ENCODE measurements at regions not wholly inside any gene's neighbourhood (a gene's known extent, or its start where the extent isn't known, plus 50 kb on each side); places are given as distances from the start of the nearest gene placed in this dataset.
A peak's percentile ranks its signal among the peaks of the same experiment; 100 is the strongest.

DNA sequence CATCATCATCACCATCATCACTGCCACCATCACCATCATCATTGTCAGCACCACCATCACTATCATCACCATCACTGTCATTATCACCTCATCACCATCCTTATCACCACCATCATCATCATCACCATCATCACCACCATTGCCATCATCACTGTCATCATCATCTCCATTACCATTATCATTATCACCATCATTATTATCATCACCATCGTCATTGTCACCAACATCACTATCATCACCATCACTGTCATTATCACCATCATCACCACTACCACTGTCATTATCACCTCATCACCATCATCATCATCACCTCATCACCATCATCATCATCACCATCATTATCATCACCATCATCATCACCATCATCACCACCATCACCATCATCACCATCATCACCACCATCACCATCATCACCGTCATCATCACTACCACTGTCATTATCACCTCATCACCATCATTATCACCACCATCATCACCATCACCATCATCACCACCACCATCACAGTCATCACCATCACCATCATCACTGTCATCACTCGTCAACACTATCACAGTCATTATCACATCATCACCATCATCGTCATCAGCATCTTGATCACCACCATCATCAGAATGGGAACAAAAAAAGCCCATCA is 191.1 kb downstream of the TTLL2 start:
- no peak for DNase-seq

DNA sequence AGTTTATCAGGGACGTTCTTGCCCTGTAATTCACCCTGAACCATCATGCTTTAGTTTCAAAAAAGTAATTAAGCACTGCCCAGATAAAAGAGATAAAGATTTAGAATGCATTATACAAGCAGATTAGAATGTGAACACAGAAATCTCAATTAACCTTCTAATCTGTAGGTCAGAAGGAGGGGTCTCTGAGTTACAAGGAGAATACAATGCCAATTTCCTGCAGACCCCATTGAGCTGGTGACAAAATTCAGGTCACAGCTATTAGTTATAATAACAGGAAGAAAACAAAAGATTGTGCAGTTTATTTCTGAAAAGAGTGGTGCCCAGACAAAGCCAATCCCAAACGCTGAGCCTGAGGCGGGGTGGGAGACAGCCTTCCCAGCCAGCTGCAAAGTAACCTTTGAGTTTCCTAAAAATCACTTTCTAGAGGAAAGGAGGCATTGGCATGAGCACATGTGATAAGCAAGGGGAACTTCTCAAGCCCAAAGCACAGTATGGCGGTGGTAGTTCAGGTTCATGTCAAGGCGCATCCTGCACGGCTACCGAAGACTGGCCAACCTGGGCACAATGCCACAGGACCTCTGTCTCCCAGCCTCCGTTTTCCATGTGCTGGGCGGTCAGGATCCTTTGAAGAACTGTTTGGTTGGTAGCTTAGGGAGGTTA is 192.5 kb downstream of the TTLL2 start:
- no peak for DNase-seq

GRCh38 chr6:167523426-167523825 is 198.5 kb downstream of the TTLL2 start:
- DNase-seq: no peak

DNA sequence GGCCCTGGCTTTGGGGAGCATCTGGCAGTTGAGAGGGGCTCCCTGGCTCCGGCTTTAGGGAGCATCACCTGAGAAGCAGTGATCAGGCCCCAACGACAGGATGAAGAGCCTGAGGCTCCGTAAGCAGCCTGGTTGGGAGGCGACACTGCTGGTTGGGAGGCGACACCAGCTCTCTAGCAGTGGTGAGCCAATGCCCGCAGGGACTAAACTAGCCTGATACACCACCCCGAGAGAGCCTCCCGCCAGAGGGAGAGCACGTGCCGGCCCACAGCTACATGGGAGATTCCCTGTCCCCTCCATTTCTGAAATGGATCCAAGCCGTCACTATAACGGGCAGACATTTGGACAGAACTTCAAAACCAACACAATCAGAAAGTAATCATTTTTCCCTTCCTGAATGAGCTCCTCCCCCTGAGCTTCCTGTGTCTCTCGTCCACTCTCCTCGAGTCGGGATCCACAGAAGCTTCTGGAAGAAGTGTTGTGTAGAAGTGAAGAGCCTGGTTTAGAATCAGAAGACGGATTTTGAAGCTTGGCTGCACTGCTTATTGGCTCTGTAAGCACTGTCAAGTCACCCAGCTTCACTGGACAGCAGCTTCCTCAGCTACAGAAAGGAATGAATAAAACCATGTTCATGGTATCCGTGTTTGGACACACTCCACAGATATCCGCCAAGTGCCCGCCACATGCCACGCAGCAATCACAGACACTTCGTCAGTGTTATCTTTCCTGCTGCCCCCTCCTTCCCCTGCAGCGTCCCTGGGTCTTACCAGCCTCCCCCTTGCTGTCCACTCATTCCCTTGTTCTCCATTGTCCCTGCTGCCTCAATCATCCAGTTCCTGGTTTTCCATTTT is 199.6 kb downstream of the TTLL2 start:
- no peak for DNase-seq

DNA sequence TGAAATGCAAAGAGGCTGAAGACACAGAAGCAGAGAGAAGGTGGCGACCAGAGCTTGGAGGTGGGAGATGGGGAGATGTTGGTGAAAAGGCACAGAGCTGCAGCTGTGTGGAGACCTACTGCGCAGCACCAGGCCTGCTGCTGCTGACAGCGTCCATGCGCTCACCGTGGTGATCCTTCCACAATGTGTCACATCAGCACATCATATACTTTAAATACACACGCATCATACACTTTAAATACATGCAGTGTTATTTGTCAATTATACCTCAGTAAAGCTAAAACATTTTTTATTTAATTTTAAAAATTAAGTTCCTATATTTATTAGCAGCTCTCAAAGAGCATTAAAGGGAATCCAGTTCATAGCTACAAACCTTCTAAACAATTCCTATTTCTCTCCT is 200.9 kb downstream of the TTLL2 start:
- no peak for DNase-seq

- no peak for DNase-seq
Measured at GRCh38 chr6:167526465-167527368, 201.8 kb downstream of the TTLL2 start.

DNA sequence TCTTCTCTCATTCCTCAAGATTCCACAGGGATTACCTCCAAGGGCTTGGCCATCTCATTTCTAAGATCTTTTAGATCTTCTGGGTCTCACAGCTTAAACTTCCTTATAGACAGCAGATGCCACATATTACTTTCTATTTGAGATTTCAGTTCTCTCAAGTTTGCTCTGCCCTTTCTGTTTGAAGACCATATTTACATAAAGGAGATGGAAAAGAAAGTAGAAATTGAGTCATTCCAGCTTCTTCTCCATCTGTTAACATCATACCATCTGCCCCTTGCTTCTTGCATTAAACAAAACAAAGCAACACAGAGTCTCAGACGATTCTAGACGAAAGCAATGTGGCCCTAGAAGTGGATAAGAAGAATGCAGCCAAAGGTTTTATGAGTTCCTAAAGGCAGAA is 203.4 kb downstream of the TTLL2 start:
- DNase-seq: no peak

GRCh38 chr6:167528976-167529375 is 204.1 kb downstream of the TTLL2 start:
- DNase-seq: no peak

DNA sequence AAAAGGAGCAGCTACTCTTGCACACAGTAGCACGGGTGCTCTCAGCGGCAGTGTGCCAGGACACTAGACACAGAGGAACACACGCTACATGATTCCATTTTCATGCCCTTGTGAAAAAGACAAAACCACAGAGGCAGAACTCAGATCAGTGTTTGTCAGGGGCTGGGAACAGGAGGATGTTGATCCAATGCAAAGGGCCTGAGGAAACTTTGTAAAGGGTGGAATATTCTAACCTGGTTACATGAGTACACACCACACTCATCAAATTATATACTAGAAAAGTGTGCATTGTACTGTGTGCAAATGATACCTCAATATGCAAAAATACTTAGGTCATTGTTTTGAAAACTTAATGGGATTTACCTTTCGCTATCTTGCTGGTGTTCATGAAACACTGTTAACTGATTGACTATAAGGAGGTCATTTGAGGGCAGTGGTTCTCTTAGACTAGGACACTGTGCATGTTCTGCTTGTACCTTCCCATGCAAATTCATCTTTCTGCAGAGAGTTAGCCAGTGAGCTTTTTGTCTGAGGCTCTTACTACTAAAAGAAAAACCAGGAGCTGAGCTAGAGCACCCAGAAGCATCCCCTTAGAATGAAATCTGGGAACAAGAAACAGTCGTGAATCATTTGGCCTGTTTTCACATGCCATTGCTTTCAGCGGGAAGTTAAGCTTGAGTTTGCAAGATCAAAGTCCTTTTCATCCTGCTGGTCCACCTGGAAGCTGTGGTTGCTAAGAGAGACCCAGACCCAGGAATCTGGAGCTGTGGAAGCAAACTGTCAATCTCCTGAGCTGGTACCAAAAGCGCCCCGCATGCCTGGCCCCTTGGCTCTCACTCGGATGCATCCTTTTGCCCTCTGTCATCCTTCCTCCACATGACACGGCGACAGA is 204.8 kb downstream of the TTLL2 start:
- DNase-seq: no peak

- peak in 2 of 3 experiments; percentile 30 to 59 for DNase-seq
Measured at GRCh38 chr6:167530951-167531350, 206.1 kb downstream of the TTLL2 start.

GRCh38 chr6:167532410-167533288 is 207.8 kb downstream of the TTLL2 start:
- DNase-seq: peak in 1 of 3 experiments; percentile 96

GRCh38 chr6:167533851-167534250 is 209.0 kb downstream of the TTLL2 start:
- DNase-seq: no peak

GRCh38 chr6:167537816-167538215 is 212.9 kb downstream of the TTLL2 start:
- DNase-seq: no peak

DNA sequence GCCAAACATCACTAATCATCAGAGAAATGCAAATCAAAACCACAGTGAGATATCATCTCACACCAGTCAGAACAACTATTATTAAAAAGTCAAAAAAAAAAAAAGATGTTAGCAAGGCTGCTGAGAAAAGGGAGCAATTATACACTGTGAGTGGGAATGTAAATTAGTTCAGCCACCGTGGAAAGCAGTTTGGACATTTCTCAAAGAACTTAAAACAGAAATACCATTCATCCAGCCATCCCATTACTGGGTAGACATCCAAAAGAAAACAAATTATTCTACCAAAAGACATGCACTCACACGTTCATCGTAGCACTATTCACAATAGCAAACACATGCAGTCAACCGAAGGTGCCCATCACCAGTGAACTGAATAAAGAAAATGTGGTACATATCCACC is 213.9 kb downstream of the TTLL2 start:
- no peak for DNase-seq

GRCh38 chr6:167540796-167541195 is 215.9 kb downstream of the TTLL2 start:
- no peak for DNase-seq

GRCh38 chr6:167541544-167541943 is 216.7 kb downstream of the TTLL2 start:
- no peak for DNase-seq

- DNase-seq: no peak
Measured at GRCh38 chr6:167543602-167544497, 219.0 kb downstream of the TTLL2 start.

- no peak for DNase-seq
Measured at GRCh38 chr6:167546611-167547327, 221.9 kb downstream of the TTLL2 start.

DNA sequence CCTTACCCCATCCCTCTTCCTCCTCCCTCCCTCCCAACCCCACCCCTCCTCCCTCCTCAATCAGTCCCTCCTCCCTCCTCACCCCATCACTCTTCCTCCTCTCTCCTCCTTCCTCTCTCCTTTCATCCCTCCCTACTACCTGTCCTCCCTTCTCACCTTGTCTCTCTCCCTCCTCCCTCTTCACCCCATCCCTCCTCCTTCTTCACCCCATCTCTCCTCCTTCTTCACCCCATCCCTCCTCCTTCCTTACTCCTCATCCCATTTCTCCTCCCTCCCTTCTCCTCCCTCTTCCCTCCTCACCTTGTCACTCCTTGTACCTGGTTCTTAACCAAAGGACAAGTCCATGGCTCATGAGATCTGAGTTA is 222.4 kb downstream of the TTLL2 start:
- DNase-seq: no peak
